T-cell (primary cell): ENCODE measurements at regions not wholly inside any gene's neighbourhood (a gene's known extent, or its start where the extent isn't known, plus 50 kb on each side); places are given as distances from the start of the nearest gene placed in this dataset.

ENCODE experiments used
- ATAC-seq, 4 experiments: fragments of 200-7000 bp in 3 of 4; fragments of 150-1000 bp in 1 of 4; cut with Tn5 transposase; replicated peaks in 1 of 4; 1 replicate in 3 of 4; 2 replicates in 1 of 4; pipeline ENCODE4 v1.10.0; 2021; ENCODE audit warnings: moderate library complexity in 3 of 4, mild to moderate bottlenecking in 2 of 4, moderate number of reproducible peaks in 1 of 4
- CTCF ChIA-PET, 2 donors: fragments of 300-600 bp; sonication (Branson Sonifier 250); formaldehyde crosslinking; loops; one replicate each; lab custom pipeline; 2022; ENCODE audit warnings: antibody characterized with exemption in 2 of 2; lab: Charles Lee
- POLR2A ChIA-PET, 2 donors: fragments of 300-600 bp; sonication (Branson Sonifier 250); formaldehyde crosslinking; loops; one replicate each; lab custom pipeline; 2022; ENCODE audit warnings: antibody characterized with exemption in 2 of 2; lab: Charles Lee
- DNase-seq, 35 experiments: peaks; one replicate each; pipeline versions ENCODE4 v3.0.0 to v3.0.0-alpha.2; 2013 to 2023
- H3K27ac ChIP-seq: one replicate; pipeline ENCODE4 v1.5.1; 2013; ENCODE audit warnings: low read length
- H3K27me3 ChIP-seq, 2 experiments: replicated peaks in 1 of 2; 1 replicate in 1 of 2; 2 replicates in 1 of 2; pipeline versions ENCODE4 v1.6.1 to v1.7.0; 2013; ENCODE audit warnings: low read length in 1 of 2, mixed read lengths in 1 of 2; ENCODE audit not compliant: control insufficient read depth in 2 of 2, insufficient read depth in 2 of 2; ENCODE audit errors: extremely low read depth in 1 of 2
- H3K36me3 ChIP-seq, 2 donors: 1 replicate in 1 of 2; 2 replicates in 1 of 2; pipeline versions ENCODE4 v1.6.1 to v1.7.0; 2013; ENCODE audit warnings: low read length in 1 of 2; ENCODE audit not compliant: control insufficient read depth in 2 of 2, insufficient read depth in 1 of 2; ENCODE audit errors: extremely low read depth in 1 of 2
- H3K4me1 ChIP-seq, 2 experiments: 1 replicate in 1 of 2; 2 replicates in 1 of 2; pipeline versions ENCODE4 v1.6.1 to v1.7.0; 2013; ENCODE audit warnings: low read length in 2 of 2, mixed read lengths in 1 of 2; ENCODE audit not compliant: insufficient read depth in 2 of 2, control insufficient read depth in 1 of 2; ENCODE audit errors: extremely low read depth in 1 of 2
- H3K4me3 ChIP-seq, 2 donors: 1 replicate in 1 of 2; 2 replicates in 1 of 2; pipeline versions ENCODE4 v1.5.1 to v1.7.0; 2013; ENCODE audit warnings: mild to moderate bottlenecking in 2 of 2, low read length in 1 of 2, moderate library complexity in 1 of 2; ENCODE audit not compliant: control insufficient read depth in 1 of 2; ENCODE audit errors: extremely low read depth in 1 of 2
- H3K9me3 ChIP-seq: 2 replicates; pipeline ENCODE4 v1.7.0; 2013
- H3K27ac Mint-ChIP-seq, 2 donors: one replicate each; pipeline ENCODE4 v1.8.0; 2020 to 2021; ENCODE audit warnings: mild to moderate bottlenecking in 2 of 2, mixed read lengths in 2 of 2
- H3K27me3 Mint-ChIP-seq, 2 donors: one replicate each; pipeline ENCODE4 v1.8.0; 2021 to 2022; ENCODE audit warnings: mixed read lengths in 2 of 2
- H3K36me3 Mint-ChIP-seq: one replicate; pipeline ENCODE4 v1.8.0; 2021; ENCODE audit warnings: mixed read lengths
- H3K4me1 Mint-ChIP-seq, 3 donors: one replicate each; pipeline ENCODE4 v1.8.0; 2020 to 2022; ENCODE audit warnings: mixed read lengths in 3 of 3, mild to moderate bottlenecking in 1 of 3
- H3K4me3 Mint-ChIP-seq, 3 donors: one replicate each; pipeline ENCODE4 v1.8.0; 2020 to 2022; ENCODE audit warnings: mild to moderate bottlenecking in 3 of 3, mixed read lengths in 3 of 3, moderate library complexity in 3 of 3
- H3K9me3 Mint-ChIP-seq, 3 donors: one replicate each; pipeline ENCODE4 v1.8.0; 2020 to 2022; ENCODE audit warnings: mixed read lengths in 3 of 3
- WGBS: methylation state at CpG from one replicate; pipeline ENCODE4 v1.1.5; 2013; ENCODE audit warnings: missing lambda C conversion rate; ENCODE audit not compliant: insufficient coverage; 5-methylcytosine and 5-hydroxymethylcytosine counted together

DNA sequence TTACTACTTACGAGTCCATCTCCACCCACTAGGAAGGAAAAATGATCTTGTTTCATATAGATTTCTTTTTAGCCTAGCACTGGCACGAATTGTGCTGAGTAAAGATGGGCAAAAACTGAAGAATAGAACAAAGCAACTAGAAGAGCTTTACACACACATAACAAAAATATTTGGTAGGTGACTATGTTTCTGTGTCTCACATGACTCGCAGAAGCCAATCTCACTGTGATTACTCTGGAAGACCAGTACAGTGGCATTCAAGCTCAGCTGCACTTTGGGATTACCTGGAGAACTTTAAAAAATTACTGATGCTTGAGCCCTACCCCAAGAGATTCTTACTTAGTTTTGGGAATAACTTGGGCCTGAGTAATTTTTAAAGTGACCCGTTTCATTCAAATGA is 378.7 kb downstream of the METTL4 start:
- WGBS = 100% methylated on average over 1 of the region's 4 CpGs
- no peak for ATAC-seq
- peaks cover 0 to 13% of the 10 kb centered on the region in 2 donors for H3K27me3 Mint-ChIP-seq
- no peaks in the 10 kb centered on the region for H3K9me3 ChIP-seq
- H3K4me3 Mint-ChIP-seq = no peak overlapping the region
- no peak overlapping the region for H3K4me3 ChIP-seq
- no peak overlapping the region for H3K27ac Mint-ChIP-seq
- no peak for DNase-seq
- ChIA-PET CTCF (no interaction called here), POLR2A (no interaction called here)
- H3K27ac ChIP-seq = no peak overlapping the region
- H3K4me1 ChIP-seq = no peaks in the 10 kb centered on the region
- H3K36me3 ChIP-seq = no peaks in the 10 kb centered on the region
- no peaks in the 10 kb centered on the region for H3K4me1 Mint-ChIP-seq
- no peaks in the 10 kb centered on the region for H3K27me3 ChIP-seq
- peaks cover 0 to 8% (median 0%) of the 10 kb centered on the region in 3 donors for H3K9me3 Mint-ChIP-seq
- no peaks in the 10 kb centered on the region for H3K36me3 Mint-ChIP-seq

DNA sequence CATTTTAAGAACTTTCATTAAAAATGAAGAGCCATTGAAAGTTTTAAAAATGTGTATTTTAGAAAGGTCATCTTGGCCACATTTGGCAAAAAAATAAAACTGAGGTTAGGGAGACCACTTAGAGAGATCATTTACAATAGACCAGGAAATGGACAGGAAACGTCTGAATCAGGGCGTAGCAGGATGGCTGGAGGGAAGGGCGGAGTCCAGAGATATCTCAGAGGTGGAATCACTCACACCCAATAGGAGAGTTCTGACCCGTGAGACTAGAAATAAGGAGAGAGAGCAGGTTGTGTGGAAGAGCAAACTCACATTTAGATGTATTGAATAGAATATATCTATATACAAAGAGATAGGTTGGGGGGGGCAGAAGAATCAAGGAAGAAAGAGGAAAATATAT is 373.4 kb downstream of the METTL4 start:
- no peaks in the 10 kb centered on the region for H3K4me1 ChIP-seq
- no peak overlapping the region for H3K27ac ChIP-seq
- CTCF ChIA-PET = interaction anchor here (0.7 to 0.8 kb wide), 2 partner anchors 122 to 158 kb away, joined by 3 to 4 read pairs; no protein-coding TSS in a partner anchor
- no peak overlapping the region for H3K4me3 ChIP-seq
- ATAC-seq = no peak
- DNase-seq = no peak
- H3K27me3 ChIP-seq = no peaks in the 10 kb centered on the region
- no peaks in the 10 kb centered on the region for H3K36me3 ChIP-seq
- no peaks in the 10 kb centered on the region for H3K27me3 Mint-ChIP-seq
- no peak overlapping the region for H3K4me3 Mint-ChIP-seq
- no peaks in the 10 kb centered on the region for H3K9me3 ChIP-seq
- H3K9me3 Mint-ChIP-seq = peaks cover 0 to 5% (median 0%) of the 10 kb centered on the region in 3 donors
- no peak overlapping the region for H3K27ac Mint-ChIP-seq
- POLR2A ChIA-PET = no interaction called here
- WGBS = no CpG with 5 or more reads among the region's 4 CpGs
- no peaks in the 10 kb centered on the region for H3K36me3 Mint-ChIP-seq
- no peaks in the 10 kb centered on the region for H3K4me1 Mint-ChIP-seq

DNA sequence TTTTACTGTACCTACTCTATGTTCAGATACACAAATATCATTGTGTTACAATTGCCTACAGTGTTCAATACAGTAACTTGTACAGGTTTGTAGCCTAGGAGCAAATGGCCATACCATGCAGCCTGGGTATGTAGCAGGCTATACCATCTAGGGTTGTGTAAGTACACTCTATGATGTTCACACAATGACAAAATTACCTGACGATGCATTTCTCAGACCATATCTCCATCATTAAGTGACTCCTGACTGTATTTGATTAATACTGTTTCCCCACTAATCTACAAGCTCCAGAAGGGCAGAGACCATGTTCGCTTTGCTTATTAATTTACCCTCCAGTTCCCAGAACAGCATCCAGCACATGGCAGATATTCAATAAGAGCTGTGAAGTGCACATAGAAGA is 372.2 kb downstream of the METTL4 start:
- H3K27me3 ChIP-seq = no peaks in the 10 kb centered on the region
- peaks cover 0 to 2% (median 0%) of the 10 kb centered on the region in 3 donors for H3K9me3 Mint-ChIP-seq
- no CpG with 5 or more reads among the region's 2 CpGs for WGBS

DNA sequence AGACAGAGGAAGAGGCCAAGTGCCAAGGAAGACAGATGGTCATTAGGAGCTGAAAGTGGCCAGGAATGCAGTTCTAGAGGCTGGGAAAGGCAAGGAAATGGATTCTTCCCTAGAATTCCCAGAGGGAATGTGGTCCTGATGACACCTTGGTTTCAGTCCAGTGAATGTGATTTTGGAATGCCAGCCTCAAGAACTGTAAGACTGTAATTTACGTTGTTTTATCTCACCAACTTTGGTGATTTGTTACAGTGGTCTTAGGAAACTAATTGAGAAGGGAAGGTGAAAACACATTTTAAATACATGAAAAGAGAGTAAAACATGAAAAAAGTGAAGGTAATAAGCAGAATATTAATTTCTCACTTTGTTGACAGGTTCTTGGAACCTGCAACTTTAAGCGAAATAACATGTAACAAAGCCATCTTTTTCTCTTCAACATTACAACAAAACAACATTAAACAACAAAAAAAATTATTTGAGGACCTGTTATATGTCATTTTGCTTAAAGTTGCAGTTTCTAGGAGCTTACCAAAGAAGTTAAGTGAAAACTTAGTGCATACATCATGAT is 370.2 kb downstream of the METTL4 start:
- Mint-ChIP-seq H3K9me3 (peaks cover 0 to 6% (median 0%) of the 10 kb centered on the region in 3 donors), H3K4me1 (no peaks in the 10 kb centered on the region), H3K36me3 (no peaks in the 10 kb centered on the region), H3K27ac (no peak overlapping the region), H3K4me3 (no peak overlapping the region), H3K27me3 (peaks cover 0 to 3% of the 10 kb centered on the region in 2 donors)
- no peak overlapping the region for H3K27ac ChIP-seq
- ATAC-seq (no peak), DNase-seq (no peak)
- H3K27me3 ChIP-seq = peaks cover 0 to 3% of the 10 kb centered on the region in 2 experiments
- H3K36me3 ChIP-seq = no peaks in the 10 kb centered on the region
- no peaks in the 10 kb centered on the region for H3K9me3 ChIP-seq
- no peaks in the 10 kb centered on the region for H3K4me1 ChIP-seq
- no CpG with 5 or more reads among the region's 2 CpGs for WGBS
- ChIA-PET POLR2A (no interaction called here), CTCF (no interaction called here)
- H3K4me3 ChIP-seq = no peak overlapping the region

More for the DNA sequence above, 372.2 kb downstream of the METTL4 start:
- ChIA-PET CTCF (no interaction called here), POLR2A (no interaction called here)
- peaks cover 0 to 2% of the 10 kb centered on the region in 2 donors for H3K27me3 Mint-ChIP-seq
- Histone ChIP-seq H3K27ac (no peak overlapping the region), H3K4me1 (no peaks in the 10 kb centered on the region), H3K4me3 (no peak overlapping the region), H3K9me3 (no peaks in the 10 kb centered on the region), H3K36me3 (no peaks in the 10 kb centered on the region)
- H3K4me1 Mint-ChIP-seq = no peaks in the 10 kb centered on the region
- H3K4me3 Mint-ChIP-seq = no peak overlapping the region
- H3K27ac Mint-ChIP-seq = no peak overlapping the region
- no peaks in the 10 kb centered on the region for H3K36me3 Mint-ChIP-seq
- ATAC-seq (no peak), DNase-seq (no peak)

DNA sequence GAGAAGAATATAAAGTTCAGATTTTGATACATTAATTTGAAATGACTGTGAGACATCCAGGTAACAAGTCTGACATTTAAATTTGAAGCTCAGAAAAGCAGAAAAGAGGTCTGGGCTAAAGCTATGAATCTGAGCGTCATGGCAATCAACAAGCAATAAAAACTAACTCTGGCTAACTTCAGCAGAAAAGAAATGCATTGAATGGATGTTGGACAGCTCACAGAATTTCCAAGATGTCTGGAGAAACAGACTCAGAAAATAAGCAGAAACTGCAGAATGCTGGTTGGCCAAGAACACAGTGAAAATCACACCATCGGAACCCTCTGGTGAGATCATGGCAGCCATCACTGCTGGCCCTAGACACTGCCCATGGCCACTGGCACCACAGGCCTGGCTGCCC is 366.6 kb downstream of the METTL4 start:
- WGBS = 100% methylated on average over 1 of the region's 2 CpGs
- CTCF ChIA-PET = no interaction called here
- ATAC-seq = no peak

DNA sequence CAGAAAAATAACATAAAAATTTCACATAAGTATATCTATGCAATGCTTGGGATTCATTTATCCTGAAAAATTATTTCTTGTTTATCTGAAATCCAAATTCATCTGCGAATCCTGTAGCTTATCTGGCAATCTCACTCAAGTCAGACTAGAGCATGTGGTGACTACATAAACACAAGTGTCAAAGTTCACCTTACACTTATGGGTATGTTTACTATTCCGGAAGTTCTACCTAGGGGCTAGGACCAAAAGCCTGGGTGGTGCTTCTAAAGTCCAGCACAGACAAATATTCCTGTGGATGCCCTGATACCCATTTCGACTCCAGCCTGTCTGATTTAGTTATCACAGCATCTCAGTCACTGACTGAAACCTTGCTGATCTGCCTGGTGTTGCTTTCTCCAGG is 364.0 kb downstream of the METTL4 start:
- Histone ChIP-seq H3K36me3 (no peaks in the 10 kb centered on the region), H3K4me3 (no peak overlapping the region), H3K27ac (no peak overlapping the region), H3K9me3 (no peaks in the 10 kb centered on the region), H3K27me3 (peaks cover 0 to 3% of the 10 kb centered on the region in 2 experiments), H3K4me1 (no peaks in the 10 kb centered on the region)
- Mint-ChIP-seq H3K36me3 (no peaks in the 10 kb centered on the region), H3K4me3 (no peak overlapping the region), H3K27ac (no peak overlapping the region), H3K27me3 (peaks cover 2 to 10% of the 10 kb centered on the region in 2 donors), H3K4me1 (no peaks in the 10 kb centered on the region), H3K9me3 (peaks cover 0 to 11% (median 0%) of the 10 kb centered on the region in 3 donors)
- ChIA-PET CTCF (no interaction called here), POLR2A (no interaction called here)
- ATAC-seq (no peak), DNase-seq (no peak)
- 63% methylated on average over 1 of the region's 3 CpGs for WGBS

More for the DNA sequence above, 366.6 kb downstream of the METTL4 start:
- no peak overlapping the region for H3K4me3 ChIP-seq
- no peaks in the 10 kb centered on the region for H3K36me3 Mint-ChIP-seq
- POLR2A ChIA-PET = no interaction called here
- no peak overlapping the region for H3K27ac Mint-ChIP-seq
- no peaks in the 10 kb centered on the region for H3K36me3 ChIP-seq
- no peaks in the 10 kb centered on the region for H3K4me1 ChIP-seq
- peaks cover 0 to 11% (median 0%) of the 10 kb centered on the region in 3 donors for H3K9me3 Mint-ChIP-seq
- no peaks in the 10 kb centered on the region for H3K9me3 ChIP-seq
- no peaks in the 10 kb centered on the region for H3K4me1 Mint-ChIP-seq
- H3K27me3 ChIP-seq = peaks cover 0 to 3% of the 10 kb centered on the region in 2 experiments
- DNase-seq = no peak
- H3K4me3 Mint-ChIP-seq = no peak overlapping the region
- H3K27me3 Mint-ChIP-seq = peaks cover 0 to 10% of the 10 kb centered on the region in 2 donors
- H3K27ac ChIP-seq = no peak overlapping the region
